GM20000 (cell line): ENCODE measurements at regions not wholly inside any gene's neighbourhood (a gene's known extent, or its start where the extent isn't known, plus 50 kb on each side); places are given as distances from the start of the nearest gene placed in this dataset.

ENCODE experiments used
- DNase-seq: peaks from one replicate; pipeline ENCODE4 v3.0.0; 2012; ENCODE audit warnings: low spot score
- TF ChIP-seq, protein P1 (sequence below): IDR thresholded peaks from 2 replicates; pipeline ENCODE4 v1.5.1; 2012; ENCODE audit warnings: mild to moderate bottlenecking, control low read depth; ENCODE audit errors: extremely low read depth, missing control alignments

DNA sequence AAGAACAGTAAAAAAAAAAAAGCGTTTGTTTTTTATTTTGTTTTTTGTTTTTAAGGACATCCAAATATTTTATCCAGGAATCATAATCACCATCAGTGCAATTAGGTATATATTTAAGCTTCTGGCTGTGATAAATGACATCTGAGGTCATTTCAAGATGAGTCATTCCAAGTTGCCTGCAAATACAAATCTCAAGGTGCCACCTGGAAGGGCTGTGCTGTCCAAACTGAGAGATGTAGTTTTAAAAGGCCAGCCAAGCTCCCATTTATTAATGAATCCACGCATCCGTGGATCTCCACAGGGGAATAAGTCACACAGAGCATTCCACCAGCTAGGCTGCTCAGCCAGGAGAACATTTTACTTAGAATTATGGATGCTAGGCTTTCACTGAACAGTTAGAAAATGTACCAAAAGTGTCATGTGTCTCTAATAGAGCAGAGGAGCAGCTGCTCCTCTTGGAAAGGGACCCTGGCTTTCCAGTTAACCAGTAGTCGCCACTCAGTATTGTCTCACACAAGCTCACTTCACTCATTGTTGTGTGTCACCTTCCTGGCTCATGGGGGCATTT, 1151.4 kb upstream of the TMEM132C start:
- no peak for DNase-seq
- TF ChIP-seq, protein P1, sequence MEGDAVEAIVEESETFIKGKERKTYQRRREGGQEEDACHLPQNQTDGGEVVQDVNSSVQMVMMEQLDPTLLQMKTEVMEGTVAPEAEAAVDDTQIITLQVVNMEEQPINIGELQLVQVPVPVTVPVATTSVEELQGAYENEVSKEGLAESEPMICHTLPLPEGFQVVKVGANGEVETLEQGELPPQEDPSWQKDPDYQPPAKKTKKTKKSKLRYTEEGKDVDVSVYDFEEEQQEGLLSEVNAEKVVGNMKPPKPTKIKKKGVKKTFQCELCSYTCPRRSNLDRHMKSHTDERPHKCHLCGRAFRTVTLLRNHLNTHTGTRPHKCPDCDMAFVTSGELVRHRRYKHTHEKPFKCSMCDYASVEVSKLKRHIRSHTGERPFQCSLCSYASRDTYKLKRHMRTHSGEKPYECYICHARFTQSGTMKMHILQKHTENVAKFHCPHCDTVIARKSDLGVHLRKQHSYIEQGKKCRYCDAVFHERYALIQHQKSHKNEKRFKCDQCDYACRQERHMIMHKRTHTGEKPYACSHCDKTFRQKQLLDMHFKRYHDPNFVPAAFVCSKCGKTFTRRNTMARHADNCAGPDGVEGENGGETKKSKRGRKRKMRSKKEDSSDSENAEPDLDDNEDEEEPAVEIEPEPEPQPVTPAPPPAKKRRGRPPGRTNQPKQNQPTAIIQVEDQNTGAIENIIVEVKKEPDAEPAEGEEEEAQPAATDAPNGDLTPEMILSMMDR: no peak

DNA sequence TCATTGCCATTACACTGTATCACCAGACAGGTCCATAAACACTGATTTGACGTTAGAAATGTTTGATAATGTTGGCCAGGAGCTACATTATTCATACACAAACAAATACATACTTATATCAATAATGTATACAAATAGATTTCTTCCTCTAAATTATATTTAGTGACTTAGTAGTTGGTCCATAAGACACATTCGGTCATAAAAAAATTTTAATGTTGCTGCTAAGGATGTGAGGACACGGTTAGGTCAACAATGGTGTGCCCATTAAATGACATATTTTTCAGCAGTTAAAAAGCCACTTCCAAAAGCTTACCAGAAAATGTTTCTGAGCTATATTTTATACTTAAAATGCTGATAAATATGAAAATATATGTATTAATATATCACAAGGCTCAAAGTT, 1148.7 kb upstream of the TMEM132C start:
- TF ChIP-seq, protein P1: no peak
- no peak for DNase-seq

DNA sequence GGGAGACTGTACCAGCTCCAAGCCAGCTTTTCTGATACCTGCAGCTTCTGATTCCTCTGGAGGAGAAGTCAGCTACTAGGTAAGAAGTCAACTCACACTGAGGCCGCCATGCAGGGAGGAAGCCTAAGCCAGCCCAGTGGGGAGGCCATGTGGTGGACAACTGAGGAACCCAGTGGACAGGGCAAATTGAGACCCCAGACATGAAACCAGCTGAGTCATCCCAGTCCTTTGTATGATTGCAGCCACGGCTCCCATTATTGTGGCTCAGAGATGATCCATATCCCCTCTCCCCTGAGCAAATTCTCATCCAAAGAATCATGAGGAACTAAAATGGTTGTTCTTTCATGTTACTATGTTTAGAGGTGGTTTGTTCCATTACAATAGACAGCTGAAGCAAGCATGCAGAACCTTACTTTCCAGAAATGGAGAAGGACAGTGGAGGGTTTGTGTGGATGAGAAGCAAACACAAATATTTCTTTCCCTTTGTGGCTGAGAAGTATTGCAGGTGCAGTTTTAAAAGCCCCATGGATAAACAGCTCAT, 1147.3 kb upstream of the TMEM132C start:
- TF ChIP-seq, protein P1: no peak
- no peak for DNase-seq

DNA sequence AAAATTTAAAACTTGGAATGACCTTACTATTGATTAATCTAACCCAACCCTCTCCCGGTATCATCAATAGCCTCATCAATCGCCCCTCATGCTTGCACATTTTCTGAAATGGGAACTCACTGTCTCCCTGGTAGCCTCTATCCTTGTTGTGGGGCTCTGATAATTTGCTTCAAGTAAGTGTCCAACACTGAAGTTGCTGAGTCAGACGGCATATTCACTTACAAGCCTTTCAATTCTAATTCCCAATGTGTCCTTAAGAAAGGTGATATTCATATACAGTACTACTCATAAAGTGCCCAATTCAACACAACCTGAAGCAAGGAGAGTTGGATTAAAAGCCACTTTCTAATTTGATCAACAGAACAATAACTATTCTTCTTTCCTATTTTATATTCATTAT, 1146.1 kb upstream of the TMEM132C start:
- DNase-seq: no peak
- TF ChIP-seq, protein P1: no peak

DNA sequence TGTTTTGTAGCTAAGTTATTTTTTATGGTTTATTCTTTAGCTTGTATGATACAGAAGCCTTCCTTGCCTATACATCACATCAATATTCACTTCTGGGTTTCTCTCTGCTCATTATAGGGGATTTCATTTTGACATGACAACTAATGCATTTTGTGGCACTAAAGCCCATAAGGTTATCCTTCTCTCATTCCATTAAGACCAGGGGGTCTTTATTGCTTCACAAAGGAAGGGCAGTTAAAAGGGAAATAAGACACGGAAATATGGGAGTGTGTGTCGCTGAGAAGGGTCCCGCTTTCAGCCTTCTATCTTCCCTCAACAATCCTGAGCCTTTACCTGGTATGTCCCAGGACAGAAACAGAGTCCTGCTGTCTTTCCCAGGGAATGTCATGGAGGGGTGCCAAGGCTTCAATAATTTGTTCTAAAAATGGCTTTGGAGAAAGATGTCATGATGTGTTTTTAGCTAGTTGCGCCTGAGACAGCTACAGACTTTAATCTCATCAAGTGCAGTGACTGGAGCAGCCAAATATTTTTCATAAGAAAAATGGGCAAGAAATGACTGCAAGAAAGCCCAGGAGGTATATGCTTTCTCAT, 1145.4 kb upstream of the TMEM132C start:
- TF ChIP-seq, protein P1: no peak
- no peak for DNase-seq

DNA sequence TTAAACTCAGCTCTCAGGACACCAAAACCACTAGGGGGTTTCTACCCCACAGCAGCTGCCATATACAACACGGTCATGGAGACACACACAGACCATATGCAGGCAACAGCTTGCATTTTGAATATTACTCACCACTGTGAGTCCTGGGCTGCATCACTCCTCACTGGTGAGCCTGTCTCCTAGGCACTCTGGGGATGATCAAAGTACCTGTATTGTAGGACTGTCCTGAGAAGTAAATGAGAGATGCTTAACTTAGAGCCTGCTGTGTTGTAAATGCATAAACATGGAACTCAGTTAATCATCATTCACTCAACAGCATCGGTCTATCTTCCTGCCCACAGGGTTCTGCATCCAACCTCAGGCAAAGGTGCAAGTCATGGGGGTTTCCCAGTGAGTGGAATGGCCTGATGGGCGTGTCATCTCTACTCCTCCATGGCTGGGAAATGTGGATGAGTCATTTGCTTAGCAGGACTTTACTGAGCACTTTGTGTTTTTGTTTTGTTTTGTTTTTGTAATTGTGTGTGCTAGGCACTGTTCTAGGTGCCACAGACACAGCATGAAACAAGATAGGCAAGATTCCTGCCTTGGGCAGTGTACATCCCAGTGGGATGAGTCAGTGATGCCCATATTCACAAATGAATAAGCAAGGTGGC, 1141.2 kb upstream of the TMEM132C start:
- DNase-seq: no peak
- TF ChIP-seq, protein P1: no peak

DNA sequence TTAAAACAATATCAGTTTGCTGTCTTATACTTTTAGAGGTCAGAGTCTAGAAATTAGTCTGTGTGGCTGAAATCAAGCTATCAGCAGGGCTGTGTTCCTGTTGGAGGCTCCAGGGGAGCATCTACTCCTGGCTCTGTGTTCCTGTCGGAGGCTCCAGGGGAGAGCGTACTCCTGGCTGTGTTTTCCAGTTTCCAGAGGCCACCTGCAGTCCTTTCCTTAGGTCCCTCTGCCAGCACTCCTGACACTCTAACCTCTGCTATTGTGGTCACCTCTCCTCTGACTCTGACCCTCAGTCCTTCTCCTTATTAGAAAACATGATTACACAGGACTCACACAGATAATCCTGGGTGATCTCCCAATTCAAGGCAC, 1140.7 kb upstream of the TMEM132C start:
- no peak for DNase-seq
- TF ChIP-seq, protein P1: no peak
